Hypothalamus (tissue), 51 donors: ENCODE measurements at regions not wholly inside any gene's neighbourhood (a gene's known extent, or its start where the extent isn't known, plus 50 kb on each side); places are given as distances from the start of the nearest gene placed in this dataset.

Source experiments
- DNase-seq, 51 donors: peaks; one replicate each; lab custom pipeline; 2025; lab: John Stamatoyannopoulos, UW

DNA sequence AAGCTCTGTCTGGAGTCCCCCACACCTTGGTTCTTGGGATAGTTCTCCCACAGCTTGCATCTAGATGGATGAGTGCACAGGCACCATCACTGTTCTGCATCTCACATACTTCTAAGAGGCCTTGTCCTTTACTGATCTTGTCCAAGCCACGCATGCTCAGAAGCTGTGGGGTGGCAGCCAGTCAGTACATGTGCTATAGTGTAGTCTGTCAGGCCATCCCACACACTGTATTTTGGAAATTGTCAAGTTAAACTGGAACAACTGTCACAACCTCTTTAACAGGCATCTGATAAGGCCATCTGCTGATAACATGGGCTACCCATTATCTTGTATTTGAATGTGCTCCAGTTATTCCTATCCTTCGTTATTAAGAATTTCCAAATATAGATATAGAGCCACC, 296.5 kb upstream of the AZI2 start:
- DNase-seq, result no peak

GRCh38 chr3:28646435-28646834, 297.8 kb upstream of the AZI2 start:
- no peak for DNase-seq

GRCh38 chr3:28649266-28649665, 300.6 kb upstream of the AZI2 start:
- DNase-seq, result no peak

DNA sequence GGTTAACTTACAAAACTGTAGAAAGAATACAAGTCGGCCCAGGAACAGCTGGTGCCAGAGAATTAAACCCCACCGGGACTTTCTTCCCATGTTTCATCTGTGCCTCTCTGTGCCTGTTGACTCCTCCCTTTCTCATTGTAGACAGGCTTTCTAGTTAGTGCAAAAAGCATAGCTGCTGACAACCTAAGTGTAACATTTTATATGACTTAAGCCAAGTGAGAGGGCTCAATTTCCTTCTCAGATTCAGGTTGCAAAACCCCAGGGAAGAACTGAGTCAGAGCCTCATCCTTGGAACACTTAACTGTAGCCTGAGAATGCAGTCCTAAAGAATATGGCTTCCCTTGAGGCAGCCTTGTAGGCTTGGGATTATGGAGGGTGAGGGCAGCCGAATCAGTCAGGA, 302.5 kb upstream of the AZI2 start:
- DNase-seq, result no peak

GRCh38 chr3:28664123-28664522, 315.5 kb upstream of the AZI2 start:
- DNase-seq, result no peak

GRCh38 chr3:28667646-28668621, 319.3 kb upstream of the AZI2 start:
- DNase-seq, result peak in 26 of 51 donors; percentile 1 to 46 (median 17)

DNA sequence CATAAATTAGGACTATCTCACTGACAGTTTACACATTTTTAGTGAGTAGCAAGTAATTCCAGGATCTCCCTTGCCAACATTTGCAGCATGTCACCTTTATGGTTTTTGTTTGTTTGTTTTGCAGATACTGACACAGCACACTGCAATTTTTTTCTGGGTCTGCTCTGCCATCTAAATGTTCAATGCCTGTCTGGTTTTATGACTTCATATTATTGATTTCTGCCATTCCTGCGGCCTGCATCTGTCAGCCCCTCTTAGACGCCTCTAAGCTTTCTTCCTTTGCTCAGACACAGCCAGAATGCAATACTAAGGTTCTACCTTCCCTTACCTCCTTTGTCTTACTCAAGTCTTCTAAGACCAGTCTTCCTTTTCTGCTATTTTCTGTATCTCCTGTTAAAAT, 321.2 kb upstream of the AZI2 start:
- no peak for DNase-seq

- DNase-seq, result no peak
Measured at GRCh38 chr3:28672406-28672805, 323.8 kb upstream of the AZI2 start.

DNA sequence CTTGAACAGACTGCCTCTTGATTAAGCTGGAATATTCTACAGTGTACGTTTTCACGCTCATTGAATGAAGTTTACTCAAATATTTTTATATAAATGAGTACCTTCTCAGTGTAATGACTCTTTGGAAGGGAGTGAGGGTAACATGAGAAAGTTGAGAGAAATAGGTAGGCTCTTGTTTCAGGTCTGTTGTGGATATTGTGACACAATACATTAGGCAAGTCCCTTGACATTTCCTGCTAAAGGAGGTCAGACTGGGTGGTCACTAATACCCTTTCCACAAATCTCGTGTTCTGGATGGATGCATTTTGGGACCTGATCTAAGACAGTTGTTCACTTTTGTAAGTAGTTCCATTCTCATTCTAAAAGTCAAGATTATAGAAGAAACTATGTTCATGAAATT, 324.8 kb upstream of the AZI2 start:
- no peak for DNase-seq

- DNase-seq, result no peak
Measured at GRCh38 chr3:28674212-28674611, 325.6 kb upstream of the AZI2 start.

GRCh38 chr3:28677581-28677980, 329.0 kb upstream of the AZI2 start:
- DNase-seq, result peak in 6 of 51 donors; percentile 3 to 19 (median 8)

DNA sequence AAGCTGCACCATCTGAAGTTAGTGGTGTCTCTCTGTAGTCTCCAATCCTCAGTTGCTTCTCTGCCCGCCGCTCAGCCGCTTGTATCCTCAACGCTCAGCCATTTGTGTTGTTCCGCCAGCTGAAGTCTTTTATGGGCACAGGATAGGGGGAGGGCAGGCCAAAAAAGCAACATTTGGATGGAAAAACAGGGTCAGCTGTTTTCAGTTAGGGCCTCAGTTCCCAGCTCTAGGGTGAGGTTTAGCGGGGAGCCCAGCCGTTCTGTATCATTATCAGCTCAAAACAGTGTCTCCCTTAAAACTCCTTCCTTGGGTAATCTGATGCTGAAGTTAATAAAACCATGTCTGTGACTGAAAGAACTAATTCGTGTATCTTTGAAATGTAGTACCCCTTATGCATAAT, 329.5 kb upstream of the AZI2 start:
- no peak for DNase-seq

GRCh38 chr3:28680050-28680449, 331.4 kb upstream of the AZI2 start:
- no peak for DNase-seq

DNA sequence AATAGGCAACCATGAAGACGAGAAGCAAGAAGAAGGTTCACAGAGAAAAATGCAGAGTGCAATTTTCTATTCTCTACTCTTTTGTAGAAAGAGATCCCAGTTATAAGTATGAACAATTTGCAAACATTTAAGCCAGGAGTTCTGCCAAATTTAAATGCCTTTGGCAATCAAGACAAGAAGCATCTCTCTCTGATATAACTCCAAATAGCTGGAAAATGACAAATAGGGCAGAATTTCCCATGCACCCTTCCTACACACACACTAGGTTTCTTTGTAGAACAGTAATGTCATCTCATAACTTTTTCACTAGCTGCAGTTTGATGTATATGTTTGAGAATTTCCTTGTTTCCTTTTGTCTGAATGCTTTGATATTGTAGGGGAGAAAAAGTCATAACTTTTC, 333.5 kb upstream of the AZI2 start:
- DNase-seq, result no peak

DNA sequence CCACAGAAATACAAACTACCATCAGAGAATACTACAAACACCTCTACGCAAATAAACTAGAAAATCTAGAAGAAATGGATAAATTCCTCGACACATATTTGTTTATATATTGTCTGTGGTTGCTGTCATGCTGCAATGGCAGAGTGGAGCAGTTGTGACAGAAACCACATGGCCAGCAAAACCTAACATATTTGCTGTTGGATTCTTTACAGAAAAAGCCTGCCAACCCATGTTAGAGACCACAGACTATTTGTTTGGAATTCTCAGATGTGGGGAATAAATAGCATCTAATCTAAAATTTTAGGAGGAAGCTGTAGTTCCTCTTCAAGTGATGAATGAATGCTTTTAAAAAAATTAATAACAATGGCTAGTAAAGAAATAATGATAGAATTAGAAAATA, 341.6 kb upstream of the AZI2 start:
- DNase-seq, result no peak

DNA sequence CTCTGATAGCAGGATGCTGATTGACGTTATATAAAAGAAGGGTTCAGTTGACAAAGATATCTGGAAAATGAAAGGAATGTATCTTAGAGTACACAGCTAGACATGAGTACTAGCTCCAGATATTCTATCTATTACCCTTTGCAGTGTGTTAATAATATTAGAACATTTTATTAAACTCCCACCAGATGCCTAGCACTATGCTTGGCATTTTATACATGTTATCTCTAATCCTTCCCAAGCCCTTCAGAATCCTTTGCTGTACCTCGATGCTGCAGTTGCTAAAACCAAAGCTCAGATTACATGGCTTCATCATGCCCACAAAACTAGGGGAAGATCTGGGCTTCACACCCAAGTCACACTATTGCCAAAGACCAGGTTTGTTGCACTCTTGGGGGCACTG, 350.1 kb upstream of the AZI2 start:
- DNase-seq, result no peak

GRCh38 chr3:28699283-28699682, 350.7 kb upstream of the AZI2 start:
- DNase-seq, result no peak

DNA sequence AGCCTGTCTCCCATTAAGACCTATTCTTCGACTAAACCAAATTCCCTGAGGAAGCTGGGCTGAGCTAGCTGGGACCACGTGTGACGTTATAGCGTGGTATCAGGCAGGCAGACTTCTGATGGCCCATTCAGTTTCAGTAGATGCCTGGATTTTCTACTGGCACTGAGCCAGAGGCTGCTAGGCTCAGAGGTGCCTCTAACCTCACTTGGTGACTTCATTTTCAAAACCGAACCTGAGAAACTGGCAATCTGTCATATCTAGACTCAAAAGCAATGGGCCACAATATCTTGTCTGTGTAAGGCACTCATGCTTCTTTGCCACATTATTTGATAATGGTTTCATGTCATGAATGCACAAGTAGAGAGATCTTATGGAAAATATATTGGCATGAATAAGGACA, 352.1 kb upstream of the AZI2 start:
- DNase-seq, result no peak

DNA sequence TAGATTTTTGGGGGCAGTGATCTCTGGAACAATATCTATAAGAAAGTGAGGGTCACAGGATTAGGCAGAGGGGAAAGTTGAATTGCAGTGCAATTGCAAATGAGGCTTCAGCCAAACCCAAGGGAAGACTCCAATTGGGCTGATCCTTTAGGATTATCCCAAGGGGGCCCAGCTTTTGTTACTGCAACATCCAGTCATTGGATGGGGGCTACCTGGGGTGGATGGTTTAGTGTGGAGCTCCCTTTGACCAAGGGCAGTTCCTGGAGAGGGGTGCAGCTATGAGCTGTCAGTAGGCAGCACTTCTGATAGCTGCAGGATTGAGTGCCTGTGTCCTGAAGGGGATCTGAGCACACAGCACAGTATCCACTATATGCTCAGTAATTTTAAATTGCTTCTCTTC, 355.2 kb upstream of the AZI2 start:
- DNase-seq, result no peak

GRCh38 chr3:28711293-28711692, 362.7 kb upstream of the AZI2 start:
- DNase-seq, result no peak

GRCh38 chr3:28716939-28717338, 368.3 kb upstream of the AZI2 start:
- no peak for DNase-seq

DNA sequence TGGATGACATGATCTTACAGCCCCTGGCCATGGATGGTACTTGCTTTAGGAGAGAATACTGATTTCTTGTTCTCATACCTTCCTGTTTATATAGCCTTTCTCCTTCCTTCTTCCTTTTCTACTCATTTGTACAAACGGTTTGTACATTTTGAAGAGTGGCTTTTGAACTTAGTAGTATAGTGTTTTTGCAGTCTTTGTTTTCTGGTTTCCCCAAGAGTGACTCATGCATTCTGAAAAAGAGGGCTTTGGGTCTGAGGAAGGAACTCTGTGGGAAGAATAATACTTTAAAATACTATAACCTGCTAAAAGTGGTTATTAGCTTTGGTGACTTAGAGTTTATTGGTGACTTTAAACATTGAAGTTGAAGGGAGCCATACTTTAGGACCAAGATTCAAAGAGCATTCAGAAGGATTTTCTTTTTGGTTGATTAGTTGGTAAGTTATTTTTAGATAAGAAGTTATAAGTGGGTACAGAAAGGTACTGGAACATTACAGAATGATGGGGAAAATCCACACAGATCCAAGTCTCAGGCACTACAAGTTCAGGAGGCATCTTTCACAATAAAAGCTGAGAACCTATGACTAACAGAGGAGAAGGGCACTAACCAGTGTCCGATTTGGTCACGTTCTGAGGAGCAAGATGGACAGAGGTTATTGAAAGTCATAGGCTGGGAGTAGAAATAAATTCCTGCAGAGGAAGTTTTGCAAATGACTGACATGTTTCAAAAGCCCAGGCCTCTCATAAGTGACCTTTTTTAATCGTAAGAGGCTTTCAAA, 369.6 kb upstream of the AZI2 start:
- DNase-seq, result no peak
